ENCODE measurements at regions not wholly inside any gene's neighbourhood (a gene's known extent, or its start where the extent isn't known, plus 50 kb on each side); places are given as distances from the start of the nearest gene placed in this dataset.
"Not testable (repeated sequence)": the region's sequence is repeated elsewhere in the genome, so short reads cannot be mapped to it uniquely, and the experiment has no call there.

GRCh38 chr13:21913010-21913409 is 242.1 kb downstream of the FGF9 start:
- no peak for DNase-seq (ENCODE audit: low read depth)
- H3K4me3 ChIP-seq (ENCODE audit: low read depth, low read length) = no peak overlapping the region
- TF ChIP-seq CTCF (IDR thresholded peaks at IDR 0.05; ENCODE audit: control insufficient read depth, extremely low read depth, insufficient read depth) = peak; percentile 17; the same call in 1 of the 2 replicates

GRCh38 chr13:21917086-21918015 is 246.5 kb downstream of the FGF9 start:
- TF ChIP-seq CTCF (IDR thresholded peaks at IDR 0.05; ENCODE audit: control insufficient read depth, extremely low read depth, insufficient read depth) = no peak
- no peak for DNase-seq (ENCODE audit: low read depth)
- no peak overlapping the region for H3K4me3 ChIP-seq (ENCODE audit: low read depth, low read length)

- DNase-seq (ENCODE audit: low read depth); H3K4me3 ChIP-seq (ENCODE audit: low read depth, low read length): not testable (repeated sequence)
Observed at GRCh38 chr13:21920802-21921201, 249.9 kb downstream of the FGF9 start.

GRCh38 chr13:21924958-21925357 is 254.1 kb downstream of the FGF9 start:
- no peak overlapping the region for H3K4me3 ChIP-seq (ENCODE audit: low read depth, low read length)
- TF ChIP-seq CTCF (IDR thresholded peaks at IDR 0.05; ENCODE audit: control insufficient read depth, extremely low read depth, insufficient read depth) = no peak
- DNase-seq (ENCODE audit: low read depth) = no peak

- TF ChIP-seq CTCF (IDR thresholded peaks at IDR 0.05; ENCODE audit: control insufficient read depth, extremely low read depth, insufficient read depth) = no peak
- no peak overlapping the region for H3K4me3 ChIP-seq (ENCODE audit: low read depth, low read length)
- DNase-seq (ENCODE audit: low read depth) = no peak
Observed at GRCh38 chr13:21925720-21926119, 254.8 kb downstream of the FGF9 start.

GRCh38 chr13:21929400-21929799 is 258.5 kb downstream of the FGF9 start:
- H3K4me3 ChIP-seq (ENCODE audit: low read depth, low read length) = no peak overlapping the region
- no peak for TF ChIP-seq CTCF (IDR thresholded peaks at IDR 0.05; ENCODE audit: control insufficient read depth, extremely low read depth, insufficient read depth)
- DNase-seq (ENCODE audit: low read depth) = no peak

GRCh38 chr13:21930536-21930935 is 259.7 kb downstream of the FGF9 start:
- TF ChIP-seq CTCF (IDR thresholded peaks at IDR 0.05; ENCODE audit: control insufficient read depth, extremely low read depth, insufficient read depth) = no peak

More at GRCh38 chr13:21930536-21930935, 259.7 kb downstream of the FGF9 start:
- DNase-seq (ENCODE audit: low read depth) = no peak
- H3K4me3 ChIP-seq (ENCODE audit: low read depth, low read length) = no peak overlapping the region
